ENCODE measurements at regions not wholly inside any gene's neighbourhood (a gene's known extent, or its start where the extent isn't known, plus 50 kb on each side); places are given as distances from the start of the nearest gene placed in this dataset.

DNA sequence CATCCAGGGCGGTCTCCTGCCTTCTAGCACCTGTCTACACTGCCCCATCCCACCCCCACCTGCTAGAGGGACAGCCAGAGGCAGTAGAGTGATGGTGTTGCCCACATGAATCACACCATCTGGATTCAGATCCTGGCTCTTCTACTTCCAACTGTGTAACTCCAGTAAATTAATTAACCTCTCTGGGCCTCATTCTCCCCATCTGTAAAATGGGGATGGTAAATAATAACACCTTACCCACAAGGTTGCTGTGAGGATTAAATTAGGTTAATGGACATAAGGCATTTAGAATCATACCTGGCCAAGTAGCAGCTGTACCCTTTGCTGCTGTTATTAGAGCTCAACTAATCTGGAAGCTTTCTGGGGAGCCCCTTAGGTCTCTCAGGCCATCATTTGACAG lies 149.6 kb upstream of the BCOR start:
- TF ChIP-seq POLR2A (IDR thresholded peaks at IDR 0.05) = no peak
- TF ChIP-seq, protein P1, sequence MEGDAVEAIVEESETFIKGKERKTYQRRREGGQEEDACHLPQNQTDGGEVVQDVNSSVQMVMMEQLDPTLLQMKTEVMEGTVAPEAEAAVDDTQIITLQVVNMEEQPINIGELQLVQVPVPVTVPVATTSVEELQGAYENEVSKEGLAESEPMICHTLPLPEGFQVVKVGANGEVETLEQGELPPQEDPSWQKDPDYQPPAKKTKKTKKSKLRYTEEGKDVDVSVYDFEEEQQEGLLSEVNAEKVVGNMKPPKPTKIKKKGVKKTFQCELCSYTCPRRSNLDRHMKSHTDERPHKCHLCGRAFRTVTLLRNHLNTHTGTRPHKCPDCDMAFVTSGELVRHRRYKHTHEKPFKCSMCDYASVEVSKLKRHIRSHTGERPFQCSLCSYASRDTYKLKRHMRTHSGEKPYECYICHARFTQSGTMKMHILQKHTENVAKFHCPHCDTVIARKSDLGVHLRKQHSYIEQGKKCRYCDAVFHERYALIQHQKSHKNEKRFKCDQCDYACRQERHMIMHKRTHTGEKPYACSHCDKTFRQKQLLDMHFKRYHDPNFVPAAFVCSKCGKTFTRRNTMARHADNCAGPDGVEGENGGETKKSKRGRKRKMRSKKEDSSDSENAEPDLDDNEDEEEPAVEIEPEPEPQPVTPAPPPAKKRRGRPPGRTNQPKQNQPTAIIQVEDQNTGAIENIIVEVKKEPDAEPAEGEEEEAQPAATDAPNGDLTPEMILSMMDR (IDR thresholded peaks at IDR 0.05) = no peak

All from testis (tissue), 2 donors.